Kidney epithelial cell (primary cell): ENCODE measurements at regions not wholly inside any gene's neighbourhood (a gene's known extent, or its start where the extent isn't known, plus 50 kb on each side); places are given as distances from the start of the nearest gene placed in this dataset.

Experiments used
- DNase-seq: peaks from one replicate; pipeline ENCODE4 v3.0.0-alpha.2; 2010; ENCODE audit warnings: low read depth
- H3K27me3 ChIP-seq: 2 replicates; pipeline ENCODE4 v1.6.0; 2011; ENCODE audit warnings: low read length; ENCODE audit not compliant: control insufficient read depth, insufficient read depth
- H3K36me3 ChIP-seq: 2 replicates; pipeline ENCODE4 v1.5.1; 2011; ENCODE audit warnings: low read length; ENCODE audit not compliant: control insufficient read depth, insufficient read depth
- H3K4me3 ChIP-seq: 2 replicates; pipeline ENCODE4 v1.5.1; 2011; ENCODE audit warnings: low read depth, mild to moderate bottlenecking, control low read depth, low read length
- CTCF ChIP-seq: IDR thresholded peaks from 2 replicates; pipeline ENCODE4 v1.5.1; 2011; ENCODE audit warnings: mild to moderate bottlenecking, moderate library complexity, low read length, control low read depth, inconsistent platforms; ENCODE audit not compliant: insufficient read depth, poor library complexity, severe bottlenecking

GRCh38 chr14:99067141-99067920 lies 204.7 kb downstream of the BCL11B start:
- DNase-seq: no peak
- no peak for TF ChIP-seq CTCF
- no peaks in the 10 kb centered on the region for H3K27me3 ChIP-seq
- H3K4me3 ChIP-seq: no peak overlapping the region
- H3K36me3 ChIP-seq: no peaks in the 10 kb centered on the region

- no peak for TF ChIP-seq CTCF
- Histone ChIP-seq H3K27me3 (no peaks in the 10 kb centered on the region), H3K4me3 (no peak overlapping the region), H3K36me3 (no peaks in the 10 kb centered on the region)
- DNase-seq: no peak
These were observed 204.1 kb downstream of the BCL11B start for GRCh38 chr14:99067927-99068326.

- Histone ChIP-seq H3K4me3 (no peak overlapping the region), H3K27me3 (no peaks in the 10 kb centered on the region), H3K36me3 (no peaks in the 10 kb centered on the region)
- no peak for DNase-seq
- no peak for TF ChIP-seq CTCF
These were observed 202.1 kb downstream of the BCL11B start for GRCh38 chr14:99069946-99070345.

- Histone ChIP-seq H3K4me3 (no peak overlapping the region), H3K27me3 (no peaks in the 10 kb centered on the region), H3K36me3 (no peaks in the 10 kb centered on the region)
- no peak for TF ChIP-seq CTCF
- no peak for DNase-seq
These were observed 199.6 kb downstream of the BCL11B start for GRCh38 chr14:99072433-99072832.

GRCh38 chr14:99072956-99073355 lies 199.0 kb downstream of the BCL11B start:
- Histone ChIP-seq H3K4me3 (no peak overlapping the region), H3K36me3 (no peaks in the 10 kb centered on the region), H3K27me3 (no peaks in the 10 kb centered on the region)
- no peak for DNase-seq
- TF ChIP-seq CTCF: no peak

- TF ChIP-seq CTCF: no peak
- no peak for DNase-seq
- Histone ChIP-seq H3K36me3 (no peaks in the 10 kb centered on the region), H3K27me3 (no peaks in the 10 kb centered on the region), H3K4me3 (no peak overlapping the region)
These were observed 198.6 kb downstream of the BCL11B start for GRCh38 chr14:99073431-99073830.
